SK-N-MC (cell line): ENCODE measurements at regions not wholly inside any gene's neighbourhood (a gene's known extent, or its start where the extent isn't known, plus 50 kb on each side); places are given as distances from the start of the nearest gene placed in this dataset.
"Not testable (repeated sequence)": the region's sequence is repeated elsewhere in the genome, so short reads cannot be mapped to it uniquely, and the experiment has no call there.

Experiments used
- DNase-seq: peaks from one replicate; pipeline ENCODE4 v3.0.0-alpha.2; 2011; ENCODE audit warnings: low read depth, low spot score
- H3K27ac ChIP-seq: fragments of 200-600 bp; sonication (generic); 2 replicates; pipeline ENCODE4 v1.5.1; 2016; ENCODE audit warnings: mixed run types
- H3K36me3 ChIP-seq: fragments of 200-600 bp; sonication (generic); 2 replicates; pipeline ENCODE4 v1.6.1; 2017; ENCODE audit warnings: antibody characterized with exemption, low read length, mixed read lengths; ENCODE audit not compliant: insufficient read depth
- H3K4me3 ChIP-seq: fragments of 200-600 bp; sonication (generic); 2 replicates; pipeline ENCODE4 v1.5.1; 2016
- H3K9ac ChIP-seq: fragments of 200-600 bp; sonication (generic); 2 replicates; pipeline ENCODE4 v1.8.0; 2017; ENCODE audit warnings: mixed run types, mixed read lengths; ENCODE audit not compliant: insufficient read length
- H3K9me3 ChIP-seq: fragments of 200-600 bp; sonication (generic); 2 replicates; pipeline ENCODE4 v1.6.1; 2017; ENCODE audit warnings: low read depth, mild to moderate bottlenecking, antibody characterized with exemption, low read length, moderate library complexity, mixed read lengths
- EZH2 ChIP-seq: fragments of 200-600 bp; sonication (generic); IDR thresholded peaks from one replicate; pipeline ENCODE4 v1.6.1; 2017; ENCODE audit warnings: antibody characterized with exemption
- FOXP2 ChIP-seq: optimal IDR thresholded peaks from 2 replicates; pipeline ENCODE3; 2011; ENCODE audit warnings: mild to moderate bottlenecking, moderate library complexity; ENCODE audit not compliant: insufficient read depth; ENCODE audit errors: extremely low read length, control extremely low read depth
- POLR2AphosphoS5 ChIP-seq: IDR thresholded peaks from 2 replicates; pipeline ENCODE4 v1.6.1; 2012; ENCODE audit warnings: mild to moderate bottlenecking, low read depth, low read length, borderline replicate concordance

- H3K4me3 ChIP-seq, result no peak overlapping the region
- no peak for TF ChIP-seq FOXP2
- no peak for TF ChIP-seq EZH2
- TF ChIP-seq POLR2AphosphoS5, result no peak
- H3K9ac ChIP-seq, result no peak overlapping the region
- no peak for DNase-seq
- H3K27ac ChIP-seq, result no peak overlapping the region
- no peaks in the 10 kb centered on the region for H3K9me3 ChIP-seq
- no peaks in the 10 kb centered on the region for H3K36me3 ChIP-seq
Measured at GRCh38 chr2:17460371-17461086, 57.7 kb downstream of the RAD51AP2 start.

- Histone ChIP-seq H3K9ac (no peak overlapping the region), H3K4me3 (no peak overlapping the region), H3K9me3 (no peaks in the 10 kb centered on the region), H3K36me3 (no peaks in the 10 kb centered on the region), H3K27ac (no peak overlapping the region)
- no peak for DNase-seq
- TF ChIP-seq POLR2AphosphoS5 (no peak), EZH2 (no peak)
Measured at GRCh38 chr2:17455343-17455742, 62.9 kb downstream of the RAD51AP2 start.

- H3K27ac ChIP-seq, H3K9ac ChIP-seq, H3K4me3 ChIP-seq, DNase-seq, H3K9me3 ChIP-seq, H3K36me3 ChIP-seq: not testable (repeated sequence)
Measured at GRCh38 chr2:17446191-17446590, 72.0 kb downstream of the RAD51AP2 start.

- Histone ChIP-seq H3K9ac (no peak overlapping the region), H3K27ac (no peak overlapping the region)
- TF ChIP-seq POLR2AphosphoS5 (no peak), EZH2 (no peak), FOXP2 (no peak)
Measured at GRCh38 chr2:17445744-17446143, 72.5 kb downstream of the RAD51AP2 start.

GRCh38 chr2:17442334-17442733 lies 75.9 kb downstream of the RAD51AP2 start:
- no peaks in the 10 kb centered on the region for H3K9me3 ChIP-seq
- TF ChIP-seq EZH2, result no peak
- no peak for TF ChIP-seq POLR2AphosphoS5
- no peak for TF ChIP-seq FOXP2
- DNase-seq, result no peak
- H3K9ac ChIP-seq, result no peak overlapping the region
- no peak overlapping the region for H3K4me3 ChIP-seq
- H3K27ac ChIP-seq, result no peak overlapping the region
- no peaks in the 10 kb centered on the region for H3K36me3 ChIP-seq

More at GRCh38 chr2:17445744-17446143, 72.5 kb downstream of the RAD51AP2 start:
- Histone ChIP-seq H3K4me3 (no peak overlapping the region), H3K9me3 (no peaks in the 10 kb centered on the region), H3K36me3 (no peaks in the 10 kb centered on the region)
- DNase-seq, result no peak

- Histone ChIP-seq H3K4me3 (no peak overlapping the region), H3K27ac (no peak overlapping the region), H3K9me3 (no peaks in the 10 kb centered on the region), H3K36me3 (no peaks in the 10 kb centered on the region), H3K9ac (no peak overlapping the region)
- DNase-seq, result no peak
- TF ChIP-seq EZH2 (no peak), POLR2AphosphoS5 (no peak), FOXP2 (no peak)
Measured at GRCh38 chr2:17441790-17442189, 76.5 kb downstream of the RAD51AP2 start.

- no peaks in the 10 kb centered on the region for H3K9me3 ChIP-seq
- no peaks in the 10 kb centered on the region for H3K36me3 ChIP-seq
- H3K9ac ChIP-seq, result no peak overlapping the region
- H3K27ac ChIP-seq, result no peak overlapping the region
- no peak overlapping the region for H3K4me3 ChIP-seq
- no peak for DNase-seq
- TF ChIP-seq POLR2AphosphoS5 (no peak), FOXP2 (no peak), EZH2 (no peak)
Measured at GRCh38 chr2:17441055-17441771, 77.0 kb downstream of the RAD51AP2 start.

GRCh38 chr2:17430326-17430725 lies 87.9 kb downstream of the RAD51AP2 start:
- TF ChIP-seq FOXP2 (no peak), POLR2AphosphoS5 (no peak), EZH2 (no peak)
- Histone ChIP-seq H3K9ac (no peak overlapping the region), H3K36me3 (no peaks in the 10 kb centered on the region), H3K4me3 (no peak overlapping the region), H3K27ac (no peak overlapping the region), H3K9me3 (no peaks in the 10 kb centered on the region)
- no peak for DNase-seq

- no peak overlapping the region for H3K9ac ChIP-seq
- no peak overlapping the region for H3K27ac ChIP-seq
- H3K9me3 ChIP-seq, result no peaks in the 10 kb centered on the region
- no peak overlapping the region for H3K4me3 ChIP-seq
- TF ChIP-seq POLR2AphosphoS5 (no peak), FOXP2 (no peak), EZH2 (no peak)
- H3K36me3 ChIP-seq, result no peaks in the 10 kb centered on the region
- no peak for DNase-seq
Measured at GRCh38 chr2:17429130-17429529, 89.1 kb downstream of the RAD51AP2 start.
